Keratinocyte (primary cell): ENCODE measurements at regions not wholly inside any gene's neighbourhood (a gene's known extent, or its start where the extent isn't known, plus 50 kb on each side); places are given as distances from the start of the nearest gene placed in this dataset.

Experiments
- DNase-seq: peaks from one replicate; pipeline ENCODE4 v3.0.0-alpha.2; 2011; ENCODE audit warnings: low read depth, missing footprints, low spot score
- FAIRE-seq: peaks from 2 replicates; lab custom pipeline; 2011; peaks lifted over from hg19 to GRCh38; lab: Jason Lieb, UNC
- H2AFZ ChIP-seq: 2 replicates; pipeline ENCODE4 v1.6.0; 2012; ENCODE audit warnings: low read length, control low read depth, inconsistent platforms; ENCODE audit not compliant: control insufficient read depth
- H3K27ac ChIP-seq: 2 replicates; pipeline ENCODE4 v1.5.1; 2011; ENCODE audit warnings: low read length; ENCODE audit not compliant: control insufficient read depth, insufficient read depth
- H3K27me3 ChIP-seq: 3 replicates; pipeline ENCODE4 v1.6.0; 2011; ENCODE audit warnings: low read length; ENCODE audit not compliant: control insufficient read depth, insufficient read depth; ENCODE audit errors: extremely low read depth
- H3K36me3 ChIP-seq, 2 experiments: 2 replicates in 1 of 2; 3 replicates in 1 of 2; pipeline ENCODE4 v1.5.1; 2011; ENCODE audit warnings: low read length in 2 of 2, mild to moderate bottlenecking in 1 of 2; ENCODE audit not compliant: control insufficient read depth in 2 of 2, insufficient read depth in 2 of 2; ENCODE audit errors: extremely low read depth in 1 of 2
- H3K4me1 ChIP-seq: 3 replicates; pipeline ENCODE4 v1.5.1; 2011; ENCODE audit warnings: low read length; ENCODE audit not compliant: control insufficient read depth, insufficient read depth; ENCODE audit errors: extremely low read depth
- H3K4me2 ChIP-seq: 3 replicates; pipeline ENCODE4 v1.6.0; 2011; ENCODE audit warnings: low read depth, low read length; ENCODE audit not compliant: control insufficient read depth, insufficient read depth; ENCODE audit errors: extremely low read depth
- H3K4me3 ChIP-seq, 3 experiments: fragments of 200-600 bp in 1 of 3; sonication (generic) in 1 of 3; 2 replicates in 2 of 3; 3 replicates in 1 of 3; pipeline ENCODE4 v1.5.1; 2011 to 2016; ENCODE audit warnings: low read length in 3 of 3, mild to moderate bottlenecking in 3 of 3, control low read depth in 2 of 3, inconsistent platforms in 1 of 3, low read depth in 1 of 3, mixed read lengths in 1 of 3, mixed run types in 1 of 3, moderate library complexity in 1 of 3; ENCODE audit not compliant: control insufficient read depth in 2 of 3, insufficient read depth in 2 of 3; ENCODE audit errors: extremely low read depth in 1 of 3
- H3K79me2 ChIP-seq: 2 replicates; pipeline ENCODE4 v1.6.0; 2012; ENCODE audit warnings: low read length; ENCODE audit not compliant: control insufficient read depth, insufficient read depth
- H3K9ac ChIP-seq: 3 replicates; pipeline ENCODE4 v1.6.0; 2011; ENCODE audit warnings: low read length; ENCODE audit not compliant: control insufficient read depth, insufficient read depth; ENCODE audit errors: extremely low read depth
- H3K9me1 ChIP-seq: 3 replicates; pipeline ENCODE4 v1.6.0; 2011; ENCODE audit warnings: low read length; ENCODE audit not compliant: control insufficient read depth, insufficient read depth; ENCODE audit errors: extremely low read depth
- H3K9me3 ChIP-seq: 2 replicates; pipeline ENCODE4 v1.5.1; 2012; ENCODE audit warnings: low read depth, low read length; ENCODE audit not compliant: control insufficient read depth
- H4K20me1 ChIP-seq: 3 replicates; pipeline ENCODE4 v1.6.0; 2011; ENCODE audit warnings: low read length; ENCODE audit not compliant: control insufficient read depth, insufficient read depth; ENCODE audit errors: extremely low read depth
- EZH2 ChIP-seq: IDR thresholded peaks from one replicate; pipeline ENCODE4 v1.6.1; 2012; ENCODE audit warnings: inconsistent platforms, mild to moderate bottlenecking, low read length, moderate library complexity
- dilution Hi-C: fragments of 300-500 bp; cut with MboI; formaldehyde crosslinking; loops from one replicate; pipeline ENCODE4 v1.7.0; 2020; ENCODE audit warnings: low sequenced_read_pairs; ENCODE audit not compliant: extremely low pct_ligation_motif_present
- TF ChIP-seq, protein P1 (sequence below), 3 experiments: IDR thresholded peaks in 1 of 3; conservative IDR thresholded peaks in 1 of 3; optimal IDR thresholded peaks in 1 of 3; 2 replicates in 2 of 3; 3 replicates in 1 of 3; pipeline versions ENCODE3 to v1.5.1; 2011; ENCODE audit warnings: low read length in 3 of 3, mild to moderate bottlenecking in 3 of 3, moderate library complexity in 2 of 3, control low read depth in 1 of 3, inconsistent platforms in 1 of 3; ENCODE audit not compliant: insufficient read depth in 2 of 3; ENCODE audit errors: extremely low read depth in 1 of 3

- no peak overlapping the region for H2AFZ ChIP-seq
- H3K4me2 ChIP-seq = no peak overlapping the region
- no peaks in the 10 kb centered on the region for H4K20me1 ChIP-seq
- DNase-seq = no peak
- H3K27me3 ChIP-seq = no peaks in the 10 kb centered on the region
- TF ChIP-seq EZH2 = no peak
- TF ChIP-seq, protein P1, sequence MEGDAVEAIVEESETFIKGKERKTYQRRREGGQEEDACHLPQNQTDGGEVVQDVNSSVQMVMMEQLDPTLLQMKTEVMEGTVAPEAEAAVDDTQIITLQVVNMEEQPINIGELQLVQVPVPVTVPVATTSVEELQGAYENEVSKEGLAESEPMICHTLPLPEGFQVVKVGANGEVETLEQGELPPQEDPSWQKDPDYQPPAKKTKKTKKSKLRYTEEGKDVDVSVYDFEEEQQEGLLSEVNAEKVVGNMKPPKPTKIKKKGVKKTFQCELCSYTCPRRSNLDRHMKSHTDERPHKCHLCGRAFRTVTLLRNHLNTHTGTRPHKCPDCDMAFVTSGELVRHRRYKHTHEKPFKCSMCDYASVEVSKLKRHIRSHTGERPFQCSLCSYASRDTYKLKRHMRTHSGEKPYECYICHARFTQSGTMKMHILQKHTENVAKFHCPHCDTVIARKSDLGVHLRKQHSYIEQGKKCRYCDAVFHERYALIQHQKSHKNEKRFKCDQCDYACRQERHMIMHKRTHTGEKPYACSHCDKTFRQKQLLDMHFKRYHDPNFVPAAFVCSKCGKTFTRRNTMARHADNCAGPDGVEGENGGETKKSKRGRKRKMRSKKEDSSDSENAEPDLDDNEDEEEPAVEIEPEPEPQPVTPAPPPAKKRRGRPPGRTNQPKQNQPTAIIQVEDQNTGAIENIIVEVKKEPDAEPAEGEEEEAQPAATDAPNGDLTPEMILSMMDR (optimal IDR thresholded peaks at IDR 0.05 in 1 of 3, IDR thresholded peaks at IDR 0.05 in 1 of 3, conservative IDR thresholded peaks at IDR 0.05 in 1 of 3; ENCODE audit: extremely low read depth in 1 of 3, insufficient read depth in 2 of 3, low read length in 3 of 3) = no peak
- FAIRE-seq = no peak
- no peaks in the 10 kb centered on the region for H3K79me2 ChIP-seq
- no peaks in the 10 kb centered on the region for H3K9me1 ChIP-seq
- H3K4me3 ChIP-seq = no peak overlapping the region
- no peak overlapping the region for H3K27ac ChIP-seq
- H3K9me3 ChIP-seq = peaks cover 2% of the 10 kb centered on the region
- dilution Hi-C loops = loop anchor here (5.0 kb wide), 1 partner anchor 60 kb away; the partner anchor contains the start of gene TGIF1
- no peaks in the 10 kb centered on the region for H3K36me3 ChIP-seq
- peaks cover 2% of the 10 kb centered on the region for H3K4me1 ChIP-seq
- H3K9ac ChIP-seq = no peak overlapping the region
Measured at GRCh38 chr18:3391704-3392466, 58.1 kb upstream of the TGIF1 start.

- DNase-seq (no peak), FAIRE-seq (no peak)
- Histone ChIP-seq H3K27ac (no peak overlapping the region), H3K9me3 (peaks cover 2% of the 10 kb centered on the region), H3K4me2 (no peak overlapping the region), H3K36me3 (no peaks in the 10 kb centered on the region), H4K20me1 (no peaks in the 10 kb centered on the region), H3K9me1 (no peaks in the 10 kb centered on the region), H3K27me3 (no peaks in the 10 kb centered on the region), H3K9ac (no peak overlapping the region), H3K4me3 (no peak overlapping the region), H2AFZ (no peak overlapping the region), H3K4me1 (peaks cover 8% of the 10 kb centered on the region), H3K79me2 (no peaks in the 10 kb centered on the region)
- dilution Hi-C loops = loop anchor here (5.0 kb wide), 1 partner anchor 60 kb away; the partner anchor contains the start of gene TGIF1
- TF ChIP-seq EZH2 = no peak
- TF ChIP-seq, protein P1 (optimal IDR thresholded peaks at IDR 0.05 in 1 of 3, IDR thresholded peaks at IDR 0.05 in 1 of 3, conservative IDR thresholded peaks at IDR 0.05 in 1 of 3; ENCODE audit: extremely low read depth in 1 of 3, insufficient read depth in 2 of 3, low read length in 3 of 3) = no peak
Measured at GRCh38 chr18:3392467-3392855, 57.5 kb upstream of the TGIF1 start.
